ENCODE measurements at regions not wholly inside any gene's neighbourhood (a gene's known extent, or its start where the extent isn't known, plus 50 kb on each side); places are given as distances from the start of the nearest gene placed in this dataset.

- H3K9ac ChIP-seq (ENCODE audit: low read length) = no peak overlapping the region
- H3K4me3 ChIP-seq (ENCODE audit: low read length) = no peak overlapping the region
- H3K4me1 ChIP-seq (ENCODE audit: insufficient read depth, low read length) = no peaks in the 10 kb centered on the region
- H3K27ac ChIP-seq (ENCODE audit: low read length) = no peak overlapping the region
- H3K9me3 ChIP-seq (ENCODE audit: low read length) = no peaks in the 10 kb centered on the region
- no peaks in the 10 kb centered on the region for H3F3A ChIP-seq (ENCODE audit: low read length, unreplicated experiment)
- no peaks in the 10 kb centered on the region for H3K36me3 ChIP-seq (ENCODE audit: low read depth, low read length)
- H3K4me2 ChIP-seq (ENCODE audit: low read length) = no peak overlapping the region
- ChIA-PET POLR2A (ENCODE audit: unreplicated experiment) (interaction anchor here (0.5 kb wide), 1 partner anchor 51 kb away, joined by 3 read pairs; no protein-coding TSS in a partner anchor), CTCF (no interaction called here)
- intact Hi-C loops (cut with micrococcal nuclease) = no loop called here
- ATAC-seq (no peak), DNase-seq (peak; percentile 2)
- H2AFZ ChIP-seq (ENCODE audit: low read length) = no peak overlapping the region
- H4K20me1 ChIP-seq (ENCODE audit: low read length) = no peaks in the 10 kb centered on the region
- no TSS peak for BruUV-seq (replicated peaks)
- H3K27me3 ChIP-seq (ENCODE audit: low read length) = peaks cover 25% of the 10 kb centered on the region
- H3K9me2 ChIP-seq (replicated peaks; ENCODE audit: low read length) = no peaks in the 10 kb centered on the region
- TF ChIP-seq EZH2phosphoT487 (IDR thresholded peaks at IDR 0.05; ENCODE audit: borderline replicate concordance, low read length) = no peak
- TF ChIP-seq CTCF (conservative IDR thresholded peaks at IDR 0.05; ENCODE audit: low read depth, low read length) = no peak
- TF ChIP-seq EZH2 (IDR thresholded peaks at IDR 0.05; ENCODE audit: low read length, unreplicated experiment) = no peak
- no peaks in the 10 kb centered on the region for H3K79me2 ChIP-seq (ENCODE audit: low read length)
These were observed 105.6 kb upstream of the ZNF521 start for GRCh38 chr18:25457601-25458000.

- no peak overlapping the region for H3K4me3 ChIP-seq (ENCODE audit: low read length)
- DNase-seq (no peak), ATAC-seq (no peak)
- no peak overlapping the region for H2AFZ ChIP-seq (ENCODE audit: low read length)
- H3K36me3 ChIP-seq (ENCODE audit: low read depth, low read length) = no peaks in the 10 kb centered on the region
- no peak overlapping the region for H3K9ac ChIP-seq (ENCODE audit: low read length)
- CTCF ChIA-PET = no interaction called here
- POLR2A ChIA-PET (ENCODE audit: unreplicated experiment) = interaction anchor here (0.5 kb wide), 1 partner anchor 50 kb away, joined by 3 read pairs; no protein-coding TSS in a partner anchor
- no peaks in the 10 kb centered on the region for H3F3A ChIP-seq (ENCODE audit: low read length, unreplicated experiment)
- no peaks in the 10 kb centered on the region for H3K4me1 ChIP-seq (ENCODE audit: insufficient read depth, low read length)
- no peaks in the 10 kb centered on the region for H3K79me2 ChIP-seq (ENCODE audit: low read length)
- TF ChIP-seq EZH2phosphoT487 (IDR thresholded peaks at IDR 0.05; ENCODE audit: borderline replicate concordance, low read length) (no peak), EZH2 (IDR thresholded peaks at IDR 0.05; ENCODE audit: low read length, unreplicated experiment) (no peak), CTCF (conservative IDR thresholded peaks at IDR 0.05; ENCODE audit: low read depth, low read length) (no peak)
- no peak overlapping the region for H3K27ac ChIP-seq (ENCODE audit: low read length)
- intact Hi-C loops (cut with micrococcal nuclease) = no loop called here
- BruUV-seq (replicated peaks) = no TSS peak
- H3K27me3 ChIP-seq (ENCODE audit: low read length) = peaks cover 25% of the 10 kb centered on the region
- H3K4me2 ChIP-seq (ENCODE audit: low read length) = no peak overlapping the region
- H4K20me1 ChIP-seq (ENCODE audit: low read length) = no peaks in the 10 kb centered on the region
- H3K9me3 ChIP-seq (ENCODE audit: low read length) = no peaks in the 10 kb centered on the region
- no peaks in the 10 kb centered on the region for H3K9me2 ChIP-seq (replicated peaks; ENCODE audit: low read length)
These were observed 105.2 kb upstream of the ZNF521 start for GRCh38 chr18:25457126-25457525.

- DNase-seq (no peak), ATAC-seq (no peak)
- no peaks in the 10 kb centered on the region for H3F3A ChIP-seq (ENCODE audit: low read length, unreplicated experiment)
- H3K4me1 ChIP-seq (ENCODE audit: insufficient read depth, low read length) = no peaks in the 10 kb centered on the region
- no peak for TF ChIP-seq CTCF (conservative IDR thresholded peaks at IDR 0.05; ENCODE audit: low read depth, low read length)
- TF ChIP-seq EZH2 (IDR thresholded peaks at IDR 0.05; ENCODE audit: low read length, unreplicated experiment) = no peak
- TF ChIP-seq EZH2phosphoT487 (IDR thresholded peaks at IDR 0.05; ENCODE audit: borderline replicate concordance, low read length) = no peak
- no peak overlapping the region for H3K27ac ChIP-seq (ENCODE audit: low read length)
- CTCF ChIA-PET = no interaction called here
- H3K4me2 ChIP-seq (ENCODE audit: low read length) = no peak overlapping the region
- no peaks in the 10 kb centered on the region for H3K79me2 ChIP-seq (ENCODE audit: low read length)
- no peak overlapping the region for H2AFZ ChIP-seq (ENCODE audit: low read length)
- no TSS peak for BruUV-seq (replicated peaks)
- peaks cover 25% of the 10 kb centered on the region for H3K27me3 ChIP-seq (ENCODE audit: low read length)
- no peak overlapping the region for H3K9ac ChIP-seq (ENCODE audit: low read length)
- H4K20me1 ChIP-seq (ENCODE audit: low read length) = no peaks in the 10 kb centered on the region
- intact Hi-C loops (cut with micrococcal nuclease) = no loop called here
- no peaks in the 10 kb centered on the region for H3K9me2 ChIP-seq (replicated peaks; ENCODE audit: low read length)
- POLR2A ChIA-PET (ENCODE audit: unreplicated experiment) = no interaction called here
- H3K9me3 ChIP-seq (ENCODE audit: low read length) = no peaks in the 10 kb centered on the region
- no peak overlapping the region for H3K4me3 ChIP-seq (ENCODE audit: low read length)
- no peaks in the 10 kb centered on the region for H3K36me3 ChIP-seq (ENCODE audit: low read depth, low read length)
These were observed 104.5 kb upstream of the ZNF521 start for GRCh38 chr18:25456334-25457010.
